ENCODE measurements at regions not wholly inside any gene's neighbourhood (a gene's known extent, or its start where the extent isn't known, plus 50 kb on each side); places are given as distances from the start of the nearest gene placed in this dataset.

DNA sequence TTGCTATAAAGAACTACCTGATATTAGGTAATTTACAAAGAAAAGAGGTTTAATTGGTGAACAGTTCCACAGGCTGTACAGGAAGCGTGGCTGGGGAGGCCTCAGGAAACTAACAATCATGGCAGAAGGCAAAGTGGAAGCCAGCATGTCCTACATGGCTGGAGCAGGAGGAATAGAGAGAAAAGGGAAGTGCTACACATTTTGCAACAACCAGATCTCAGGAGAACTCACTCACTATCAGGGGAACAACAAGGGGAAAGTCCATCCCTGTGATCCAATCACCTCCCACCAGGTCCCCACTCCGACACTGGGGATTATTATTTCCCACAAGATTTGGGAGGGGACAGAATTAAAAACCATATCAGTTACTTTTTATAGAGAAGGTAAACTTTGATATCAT lies 273.5 kb upstream of the MMADHC start:
- H3K9me3 ChIP-seq, result no peaks in the 10 kb centered on the region
- intact Hi-C loops (cut with DNase I), result no loop called here
- whole genome bisulfite sequencing, 3 donors, result 78 to 91% (median 90%) methylated on average over 2 of the region's 2 CpGs
- H3K27me3 ChIP-seq, result no peaks in the 10 kb centered on the region
- H3K36me3 ChIP-seq, result no peaks in the 10 kb centered on the region
- TF ChIP-seq, protein P1, sequence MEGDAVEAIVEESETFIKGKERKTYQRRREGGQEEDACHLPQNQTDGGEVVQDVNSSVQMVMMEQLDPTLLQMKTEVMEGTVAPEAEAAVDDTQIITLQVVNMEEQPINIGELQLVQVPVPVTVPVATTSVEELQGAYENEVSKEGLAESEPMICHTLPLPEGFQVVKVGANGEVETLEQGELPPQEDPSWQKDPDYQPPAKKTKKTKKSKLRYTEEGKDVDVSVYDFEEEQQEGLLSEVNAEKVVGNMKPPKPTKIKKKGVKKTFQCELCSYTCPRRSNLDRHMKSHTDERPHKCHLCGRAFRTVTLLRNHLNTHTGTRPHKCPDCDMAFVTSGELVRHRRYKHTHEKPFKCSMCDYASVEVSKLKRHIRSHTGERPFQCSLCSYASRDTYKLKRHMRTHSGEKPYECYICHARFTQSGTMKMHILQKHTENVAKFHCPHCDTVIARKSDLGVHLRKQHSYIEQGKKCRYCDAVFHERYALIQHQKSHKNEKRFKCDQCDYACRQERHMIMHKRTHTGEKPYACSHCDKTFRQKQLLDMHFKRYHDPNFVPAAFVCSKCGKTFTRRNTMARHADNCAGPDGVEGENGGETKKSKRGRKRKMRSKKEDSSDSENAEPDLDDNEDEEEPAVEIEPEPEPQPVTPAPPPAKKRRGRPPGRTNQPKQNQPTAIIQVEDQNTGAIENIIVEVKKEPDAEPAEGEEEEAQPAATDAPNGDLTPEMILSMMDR (IDR thresholded peaks at IDR 0.05), result no peak
- TF ChIP-seq EP300 (IDR thresholded peaks at IDR 0.05) (no peak), POLR2A (IDR thresholded peaks at IDR 0.05) (no peak)
- no peak overlapping the region for H3K27ac ChIP-seq
- H3K4me1 ChIP-seq (ENCODE audit: insufficient read depth), result no peaks in the 10 kb centered on the region
- DNase-seq, result no peak
- H3K4me3 ChIP-seq, result no peak overlapping the region

DNA sequence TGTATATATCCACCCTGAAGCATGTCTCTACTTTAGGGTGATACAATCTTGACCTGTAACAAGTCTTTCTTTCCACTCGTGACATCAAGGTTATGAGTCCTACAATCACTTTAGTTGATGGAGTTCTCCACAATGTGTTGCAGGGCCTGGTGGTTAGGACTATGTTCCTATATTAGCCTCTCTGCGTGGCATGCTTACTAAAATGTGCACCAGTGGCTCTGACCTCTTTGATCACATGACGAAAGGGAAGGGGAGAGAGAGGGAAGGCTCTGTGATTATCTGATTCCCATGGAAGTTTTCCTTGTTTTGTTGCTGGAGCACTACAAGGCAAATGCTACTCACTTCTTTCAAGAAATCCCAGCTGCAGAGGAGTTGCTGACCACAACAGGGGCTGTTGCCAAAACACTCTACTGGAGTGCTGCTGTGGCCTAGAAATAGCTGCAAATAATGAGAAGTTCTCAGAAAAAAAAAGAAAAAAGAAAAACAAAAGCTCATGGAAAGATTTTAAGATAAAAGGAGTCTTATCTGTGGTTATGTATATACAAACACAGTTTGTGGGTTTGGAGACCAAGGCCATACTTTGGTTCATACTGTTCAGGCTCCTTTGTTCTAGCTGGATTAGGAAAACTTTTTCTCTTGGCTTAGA lies 272.8 kb upstream of the MMADHC start:
- Histone ChIP-seq H3K27me3 (no peaks in the 10 kb centered on the region), H3K9me3 (no peaks in the 10 kb centered on the region), H3K4me3 (no peak overlapping the region), H3K4me1 (ENCODE audit: insufficient read depth) (no peaks in the 10 kb centered on the region), H3K36me3 (no peaks in the 10 kb centered on the region), H3K27ac (no peak overlapping the region)
- intact Hi-C loops (cut with DNase I), result no loop called here
- no peak for TF ChIP-seq EP300 (IDR thresholded peaks at IDR 0.05)
- TF ChIP-seq POLR2A (IDR thresholded peaks at IDR 0.05), result no peak
- TF ChIP-seq, protein P1 (IDR thresholded peaks at IDR 0.05), result no peak
- 12 to 40% (median 18%) methylated on average over 3 of the region's 3 CpGs for WGBS, 3 donors
- no peak for DNase-seq

DNA sequence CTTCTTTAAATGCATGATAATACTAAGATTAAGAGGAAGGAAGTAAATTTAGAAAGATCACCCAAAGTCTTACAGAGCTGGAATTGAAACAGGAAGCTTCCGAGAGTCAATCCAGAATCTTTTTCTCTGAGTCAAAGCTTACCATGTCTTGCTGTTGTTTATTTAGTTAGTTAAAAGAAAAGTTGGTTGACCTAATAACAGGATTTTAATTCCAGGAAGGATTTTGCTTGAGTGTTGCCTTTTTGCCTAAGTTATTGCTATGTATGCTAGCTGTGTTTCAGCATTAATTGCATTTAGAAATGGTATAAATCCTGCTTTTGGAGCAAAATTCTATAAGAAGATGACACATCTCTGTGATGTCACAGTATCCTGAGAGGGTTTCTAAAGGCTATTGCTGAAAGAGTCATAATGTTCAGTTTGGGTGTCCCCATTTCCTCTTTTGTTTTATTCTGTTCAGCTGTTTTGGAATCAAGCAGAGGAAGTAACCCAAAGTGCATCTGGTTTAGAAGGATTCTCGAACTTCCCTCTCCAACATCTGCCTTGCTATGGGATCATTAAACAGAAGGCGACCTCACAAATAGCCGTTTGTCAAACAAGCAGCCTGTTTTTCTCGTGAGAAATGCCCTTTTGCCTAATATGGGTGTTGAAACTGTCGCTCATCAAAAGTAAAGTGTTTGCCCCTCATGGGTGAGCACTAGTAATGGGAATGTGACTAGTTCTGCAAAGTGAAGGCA lies 271.5 kb upstream of the MMADHC start:
- Histone ChIP-seq H3K9me3 (no peaks in the 10 kb centered on the region), H3K4me3 (no peak overlapping the region), H3K27ac (no peak overlapping the region), H3K27me3 (no peaks in the 10 kb centered on the region), H3K4me1 (ENCODE audit: insufficient read depth) (no peaks in the 10 kb centered on the region), H3K36me3 (no peaks in the 10 kb centered on the region)
- no peak for DNase-seq
- intact Hi-C loops (cut with DNase I), result no loop called here
- 34 to 56% (median 45%) methylated on average over 6 of the region's 6 CpGs for WGBS, 3 donors
- no peak for TF ChIP-seq POLR2A (IDR thresholded peaks at IDR 0.05)
- TF ChIP-seq, protein P1 (IDR thresholded peaks at IDR 0.05), result no peak
- TF ChIP-seq EP300 (IDR thresholded peaks at IDR 0.05), result no peak

DNA sequence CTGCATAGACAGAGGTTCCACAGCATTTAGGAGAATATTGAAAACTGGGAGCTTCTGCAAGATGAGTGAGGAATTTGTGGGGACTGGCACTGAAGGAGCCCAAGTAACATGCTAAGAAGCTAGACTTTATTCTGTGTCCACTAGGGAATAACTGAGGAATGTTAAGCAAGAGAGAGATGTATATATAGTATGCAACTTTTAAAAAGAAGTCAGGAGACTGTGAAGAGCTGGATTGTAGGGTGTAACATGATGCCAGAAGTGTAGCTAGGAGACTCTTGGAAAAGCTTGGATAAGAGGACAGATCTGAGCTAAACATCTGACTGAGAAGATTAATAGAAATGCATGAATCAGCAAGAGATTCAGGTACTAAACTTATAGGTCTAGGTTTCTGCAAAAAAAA lies 270.6 kb upstream of the MMADHC start:
- Histone ChIP-seq H3K36me3 (no peaks in the 10 kb centered on the region), H3K9me3 (no peaks in the 10 kb centered on the region), H3K27me3 (no peaks in the 10 kb centered on the region), H3K27ac (no peak overlapping the region), H3K4me1 (ENCODE audit: insufficient read depth) (no peaks in the 10 kb centered on the region), H3K4me3 (no peak overlapping the region)
- TF ChIP-seq, protein P1 (IDR thresholded peaks at IDR 0.05), result no peak
- no peak for TF ChIP-seq EP300 (IDR thresholded peaks at IDR 0.05)
- TF ChIP-seq POLR2A (IDR thresholded peaks at IDR 0.05), result no peak
- intact Hi-C loops (cut with DNase I), result no loop called here
- DNase-seq, result no peak
